ENCODE measurements at regions not wholly inside any gene's neighbourhood (a gene's known extent, or its start where the extent isn't known, plus 50 kb on each side); places are given as distances from the start of the nearest gene placed in this dataset.
A peak's percentile ranks its signal among the peaks of the same experiment; 100 is the strongest.
"Not testable (repeated sequence)": the region's sequence is repeated elsewhere in the genome, so short reads cannot be mapped to it uniquely, and the experiment has no call there.

GRCh38 chr7:138169441-138169851, 93.2 kb downstream of the AKR1D1 start:
- DNase-seq = no peak

GRCh38 chr7:138170298-138170697, 94.0 kb downstream of the AKR1D1 start:
- no peak for DNase-seq

- DNase-seq = no peak
Measured at GRCh38 chr7:138170959-138171703, 94.9 kb downstream of the AKR1D1 start.

- DNase-seq = no peak
Measured at GRCh38 chr7:138173548-138173947, 97.3 kb downstream of the AKR1D1 start.

GRCh38 chr7:138176060-138176459, 99.8 kb downstream of the AKR1D1 start:
- DNase-seq = no peak

GRCh38 chr7:138184191-138184590, 107.9 kb downstream of the AKR1D1 start:
- no peak for DNase-seq

- DNase-seq = no peak
Measured at GRCh38 chr7:138185132-138185908, 109.1 kb downstream of the AKR1D1 start.

GRCh38 chr7:138186951-138187351, 110.7 kb downstream of the AKR1D1 start:
- DNase-seq = peak; percentile 6

- no peak for DNase-seq
Measured at GRCh38 chr7:138188290-138188858, 112.1 kb downstream of the AKR1D1 start.

- no peak for DNase-seq
Measured at GRCh38 chr7:138194567-138194966, 118.3 kb downstream of the AKR1D1 start.

- DNase-seq = no peak
Measured at GRCh38 chr7:138195151-138195571, 118.9 kb downstream of the AKR1D1 start.

GRCh38 chr7:138196503-138196946, 120.3 kb downstream of the AKR1D1 start:
- not testable (repeated sequence) for DNase-seq

GRCh38 chr7:138196971-138197896, 121.0 kb downstream of the AKR1D1 start:
- no peak for DNase-seq

- DNase-seq = no peak
Measured at GRCh38 chr7:138204285-138204981, 128.2 kb downstream of the AKR1D1 start.

- DNase-seq = no peak
Measured at GRCh38 chr7:138204982-138205298, 128.7 kb downstream of the AKR1D1 start.

- DNase-seq = no peak
Measured at GRCh38 chr7:138205614-138206150, 129.4 kb downstream of the AKR1D1 start.

GRCh38 chr7:138207555-138207971, 131.3 kb downstream of the AKR1D1 start:
- no peak for DNase-seq

- DNase-seq = no peak
Measured at GRCh38 chr7:138208142-138208570, 131.9 kb downstream of the AKR1D1 start.

GRCh38 chr7:138208864-138209263, 132.6 kb downstream of the AKR1D1 start:
- no peak for DNase-seq

GRCh38 chr7:138212314-138212713, 136.1 kb downstream of the AKR1D1 start:
- DNase-seq = no peak

GRCh38 chr7:138214926-138215325, 138.7 kb downstream of the AKR1D1 start:
- no peak for DNase-seq

- not testable (repeated sequence) for DNase-seq
Measured at GRCh38 chr7:138220321-138220720, 144.1 kb downstream of the AKR1D1 start.

All from HCEC 1CT (cell line).